Spleen (tissue), 7 donors: ENCODE measurements at regions not wholly inside any gene's neighbourhood (a gene's known extent, or its start where the extent isn't known, plus 50 kb on each side); places are given as distances from the start of the nearest gene placed in this dataset.

Source experiments
- POLR2A ChIP-seq, 3 donors: fragments of 450-650 bp; IDR thresholded peaks; one replicate each; pipeline ENCODE4 v1.5.1; 2017; ENCODE audit warnings: antibody characterized with exemption in 3 of 3, mild to moderate bottlenecking in 1 of 3
- TF ChIP-seq, protein P1 (sequence below), 11 experiments: fragments of 200-600 bp in 7 of 11; fragments of 450-650 bp in 4 of 11; sonication (generic) in 4 of 11; IDR thresholded peaks in 8 of 11; conservative IDR thresholded peaks in 3 of 11; 1 replicate in 7 of 11; 2 replicates in 4 of 11; pipeline versions ENCODE4 v1.4.0 to v1.8.0; 2016 to 2021; ENCODE audit warnings: antibody characterized with exemption in 11 of 11, inconsistent platforms in 4 of 11, mild to moderate bottlenecking in 1 of 11
- donor health status: DM: no; HTN: no; CAD: no; lungs with moderate emphysema.
- donor health status: DM: no; HTN: no; CAD: no.
- donor health status: DM: no; HTN: no; CAD: no.

DNA sequence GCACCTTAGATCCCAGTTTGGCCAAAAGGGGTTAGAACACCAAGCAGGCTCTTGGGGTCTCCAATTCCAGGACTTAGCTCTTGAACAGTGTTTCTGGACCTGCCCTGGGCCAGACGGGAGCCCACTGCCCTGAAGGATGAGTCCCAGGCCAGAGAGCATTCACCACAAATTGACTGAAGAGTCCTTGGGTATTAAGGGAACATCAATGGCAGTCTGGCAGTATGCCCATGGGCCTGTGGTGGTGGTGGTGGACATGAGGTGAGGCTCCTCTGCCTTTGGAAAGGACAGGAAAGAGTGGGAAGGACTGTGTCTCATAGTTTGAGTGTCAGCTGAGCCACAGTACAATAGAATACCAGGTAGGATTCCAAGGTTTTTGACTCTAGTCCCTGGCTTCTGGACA, 960.0 kb downstream of the DIPK2A start:
- TF ChIP-seq, protein P1, sequence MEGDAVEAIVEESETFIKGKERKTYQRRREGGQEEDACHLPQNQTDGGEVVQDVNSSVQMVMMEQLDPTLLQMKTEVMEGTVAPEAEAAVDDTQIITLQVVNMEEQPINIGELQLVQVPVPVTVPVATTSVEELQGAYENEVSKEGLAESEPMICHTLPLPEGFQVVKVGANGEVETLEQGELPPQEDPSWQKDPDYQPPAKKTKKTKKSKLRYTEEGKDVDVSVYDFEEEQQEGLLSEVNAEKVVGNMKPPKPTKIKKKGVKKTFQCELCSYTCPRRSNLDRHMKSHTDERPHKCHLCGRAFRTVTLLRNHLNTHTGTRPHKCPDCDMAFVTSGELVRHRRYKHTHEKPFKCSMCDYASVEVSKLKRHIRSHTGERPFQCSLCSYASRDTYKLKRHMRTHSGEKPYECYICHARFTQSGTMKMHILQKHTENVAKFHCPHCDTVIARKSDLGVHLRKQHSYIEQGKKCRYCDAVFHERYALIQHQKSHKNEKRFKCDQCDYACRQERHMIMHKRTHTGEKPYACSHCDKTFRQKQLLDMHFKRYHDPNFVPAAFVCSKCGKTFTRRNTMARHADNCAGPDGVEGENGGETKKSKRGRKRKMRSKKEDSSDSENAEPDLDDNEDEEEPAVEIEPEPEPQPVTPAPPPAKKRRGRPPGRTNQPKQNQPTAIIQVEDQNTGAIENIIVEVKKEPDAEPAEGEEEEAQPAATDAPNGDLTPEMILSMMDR (IDR thresholded peaks at IDR 0.05 in 8 of 11, conservative IDR thresholded peaks at IDR 0.05 in 3 of 11), result no peak
- no peak for TF ChIP-seq POLR2A (IDR thresholded peaks at IDR 0.05)
